Stimulated activated CD4-positive, alpha-beta T cell treated with anti-CD3 and anti-CD28 coated beads, TNF-alpha, amount 100 ng/mL, for 4 hours (primary cell): ENCODE measurements at regions not wholly inside any gene's neighbourhood (a gene's known extent, or its start where the extent isn't known, plus 50 kb on each side); places are given as distances from the start of the nearest gene placed in this dataset.
"Not testable (repeated sequence)": the region's sequence is repeated elsewhere in the genome, so short reads cannot be mapped to it uniquely, and the experiment has no call there.

Experiments used
- DNase-seq, 3 experiments: peaks; one replicate each; pipeline ENCODE4 v3.0.0-alpha.2; 2020; ENCODE audit warnings: low read depth in 3 of 3

GRCh38 chr2:168300460-168300859, 53.1 kb upstream of the STK39 start:
- DNase-seq = no peak

- no peak for DNase-seq
Observed at GRCh38 chr2:168304024-168304681, 56.8 kb upstream of the STK39 start.

GRCh38 chr2:168307379-168307778, 60.0 kb upstream of the STK39 start:
- DNase-seq = no peak

- DNase-seq = no peak
Observed at GRCh38 chr2:168310580-168310979, 63.2 kb upstream of the STK39 start.

GRCh38 chr2:168311261-168311910, 64.0 kb upstream of the STK39 start:
- no peak for DNase-seq

GRCh38 chr2:168312036-168312822, 64.8 kb upstream of the STK39 start:
- no peak for DNase-seq

- no peak for DNase-seq
Observed at GRCh38 chr2:168314236-168314635, 66.8 kb upstream of the STK39 start.

- no peak for DNase-seq
Observed at GRCh38 chr2:168315331-168316072, 68.1 kb upstream of the STK39 start.

GRCh38 chr2:168316073-168316440, 68.7 kb upstream of the STK39 start:
- no peak for DNase-seq

- no peak for DNase-seq
Observed at GRCh38 chr2:168317282-168317681, 69.9 kb upstream of the STK39 start.

- DNase-seq = no peak
Observed at GRCh38 chr2:168320267-168320666, 72.9 kb upstream of the STK39 start.

- DNase-seq = no peak
Observed at GRCh38 chr2:168322325-168323007, 75.1 kb upstream of the STK39 start.

GRCh38 chr2:168323529-168324021, 76.2 kb upstream of the STK39 start:
- DNase-seq = no peak

- no peak for DNase-seq
Observed at GRCh38 chr2:168326572-168326971, 79.2 kb upstream of the STK39 start.

GRCh38 chr2:168327328-168327727, 79.9 kb upstream of the STK39 start:
- no peak for DNase-seq

GRCh38 chr2:168328421-168328820, 81.0 kb upstream of the STK39 start:
- DNase-seq = no peak

- no peak for DNase-seq
Observed at GRCh38 chr2:168330624-168331423, 83.4 kb upstream of the STK39 start.

GRCh38 chr2:168335254-168335653, 87.9 kb upstream of the STK39 start:
- not testable (repeated sequence) for DNase-seq

GRCh38 chr2:168336786-168337388, 89.5 kb upstream of the STK39 start:
- DNase-seq = peak in 2 of 3 experiments; percentile 19 to 37

- DNase-seq = no peak
Observed at GRCh38 chr2:168338292-168338691, 90.9 kb upstream of the STK39 start.
